Effector memory CD8-positive, alpha-beta T cell (primary cell): ENCODE measurements at regions not wholly inside any gene's neighbourhood (a gene's known extent, or its start where the extent isn't known, plus 50 kb on each side); places are given as distances from the start of the nearest gene placed in this dataset.
A peak's percentile ranks its signal among the peaks of the same experiment; 100 is the strongest.
"Not testable (repeated sequence)": the region's sequence is repeated elsewhere in the genome, so short reads cannot be mapped to it uniquely, and the experiment has no call there.

Source experiments
- ATAC-seq: fragments of 150-1000 bp; cut with Tn5 transposase; replicated peaks from 2 replicates; pipeline ENCODE4 v1.10.0; 2021; ENCODE audit warnings: mild to moderate bottlenecking, moderate library complexity
- DNase-seq, 3 experiments: peaks; one replicate each; pipeline ENCODE4 v3.0.0; 2021
- H3K27ac Mint-ChIP-seq, 2 donors: one replicate each; pipeline ENCODE4 v1.8.0; 2022; ENCODE audit warnings: mild to moderate bottlenecking in 2 of 2, mixed read lengths in 2 of 2, moderate library complexity in 2 of 2
- H3K27me3 Mint-ChIP-seq, 2 donors: one replicate each; pipeline ENCODE4 v1.8.0; 2022; ENCODE audit warnings: mixed read lengths in 2 of 2
- H3K36me3 Mint-ChIP-seq: one replicate; pipeline ENCODE4 v1.8.0; 2022; ENCODE audit warnings: mild to moderate bottlenecking, moderate library complexity, mixed read lengths; ENCODE audit not compliant: insufficient read depth
- H3K4me1 Mint-ChIP-seq, 2 donors: one replicate each; pipeline ENCODE4 v1.8.0; 2022; ENCODE audit warnings: low read depth in 2 of 2, mixed read lengths in 2 of 2
- H3K4me3 Mint-ChIP-seq, 2 donors: one replicate each; pipeline ENCODE4 v1.8.0; 2022; ENCODE audit warnings: mild to moderate bottlenecking in 2 of 2, mixed read lengths in 2 of 2, moderate library complexity in 2 of 2
- H3K9me3 Mint-ChIP-seq, 2 donors: one replicate each; pipeline ENCODE4 v1.8.0; 2022; ENCODE audit warnings: mixed read lengths in 2 of 2

- peaks cover 9 to 15% of the 10 kb centered on the region in 2 donors for H3K4me1 Mint-ChIP-seq
- H3K4me3 Mint-ChIP-seq = no peak overlapping the region
- DNase-seq = no peak
- H3K9me3 Mint-ChIP-seq = no peaks in the 10 kb centered on the region
- no peaks in the 10 kb centered on the region for H3K36me3 Mint-ChIP-seq
- no peaks in the 10 kb centered on the region for H3K27me3 Mint-ChIP-seq
- peak overlapping the region in 1 of 2 donors; percentile 49 for H3K27ac Mint-ChIP-seq
- ATAC-seq = no peak
Measured at GRCh38 chr1:173333581-173333980, 126.5 kb upstream of the TNFSF4 start.

DNA sequence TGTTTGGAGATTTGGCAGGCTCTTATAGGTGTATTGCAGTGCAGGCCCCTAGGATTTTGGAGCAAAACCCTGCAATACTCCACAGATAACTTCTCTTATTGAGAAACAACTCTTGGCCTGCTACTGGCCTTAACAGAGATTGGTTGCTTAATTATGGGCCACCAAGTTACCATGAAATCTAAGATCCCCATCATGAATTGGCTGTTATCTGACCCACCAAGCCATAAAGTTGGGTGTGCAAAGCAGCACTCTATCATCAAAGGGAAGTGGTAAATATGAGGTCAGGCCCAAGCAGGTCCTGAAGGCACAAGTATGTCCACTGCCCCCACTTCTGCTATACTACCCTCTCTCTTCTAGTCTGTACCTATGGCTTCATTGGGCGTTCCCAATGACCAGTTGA is 130.0 kb upstream of the TNFSF4 start:
- ATAC-seq (no peak), DNase-seq (no peak)
- H3K27me3 Mint-ChIP-seq = no peaks in the 10 kb centered on the region
- H3K9me3 Mint-ChIP-seq = no peaks in the 10 kb centered on the region
- no peaks in the 10 kb centered on the region for H3K36me3 Mint-ChIP-seq
- H3K4me3 Mint-ChIP-seq = no peak overlapping the region
- peaks cover under 1 to 4% of the 10 kb centered on the region in 2 donors for H3K4me1 Mint-ChIP-seq
- no peak overlapping the region for H3K27ac Mint-ChIP-seq

- H3K36me3 Mint-ChIP-seq = no peaks in the 10 kb centered on the region
- DNase-seq (no peak), ATAC-seq (no peak)
- H3K27ac Mint-ChIP-seq = no peak overlapping the region
- H3K4me1 Mint-ChIP-seq = no peaks in the 10 kb centered on the region
- H3K4me3 Mint-ChIP-seq = no peak overlapping the region
- no peaks in the 10 kb centered on the region for H3K9me3 Mint-ChIP-seq
- no peaks in the 10 kb centered on the region for H3K27me3 Mint-ChIP-seq
Measured at GRCh38 chr1:173341307-173341706, 134.2 kb upstream of the TNFSF4 start.

GRCh38 chr1:173341971-173342370 is 134.8 kb upstream of the TNFSF4 start:
- DNase-seq = no peak
- Mint-ChIP-seq H3K27me3 (no peaks in the 10 kb centered on the region), H3K36me3 (no peaks in the 10 kb centered on the region), H3K9me3 (no peaks in the 10 kb centered on the region), H3K4me3 (no peak overlapping the region), H3K4me1 (no peaks in the 10 kb centered on the region), H3K27ac (no peak overlapping the region)
- no peak for ATAC-seq

GRCh38 chr1:173342736-173343135 is 134.4 kb upstream of the PRDX6 start:
- H3K27me3 Mint-ChIP-seq = no peaks in the 10 kb centered on the region
- H3K4me1 Mint-ChIP-seq = no peaks in the 10 kb centered on the region
- no peak overlapping the region for H3K4me3 Mint-ChIP-seq
- H3K36me3 Mint-ChIP-seq = no peaks in the 10 kb centered on the region
- no peak for ATAC-seq
- no peaks in the 10 kb centered on the region for H3K9me3 Mint-ChIP-seq
- no peak for DNase-seq
- no peak overlapping the region for H3K27ac Mint-ChIP-seq

- Mint-ChIP-seq H3K36me3 (no peaks in the 10 kb centered on the region), H3K9me3 (no peaks in the 10 kb centered on the region), H3K4me1 (no peaks in the 10 kb centered on the region), H3K27ac (no peak overlapping the region), H3K27me3 (no peaks in the 10 kb centered on the region), H3K4me3 (no peak overlapping the region)
- ATAC-seq (no peak), DNase-seq (no peak)
Measured at GRCh38 chr1:173344034-173344743, 132.9 kb upstream of the PRDX6 start.

GRCh38 chr1:173347282-173347818 is 129.8 kb upstream of the PRDX6 start:
- Mint-ChIP-seq H3K27ac (no peak overlapping the region), H3K27me3 (no peaks in the 10 kb centered on the region), H3K4me1 (no peaks in the 10 kb centered on the region), H3K4me3 (no peak overlapping the region), H3K36me3 (no peaks in the 10 kb centered on the region), H3K9me3 (peaks cover 0 to 8% of the 10 kb centered on the region in 2 donors)
- DNase-seq = no peak
- ATAC-seq = no peak

- H3K27ac Mint-ChIP-seq, H3K4me3 Mint-ChIP-seq, H3K9me3 Mint-ChIP-seq, H3K36me3 Mint-ChIP-seq, ATAC-seq, DNase-seq, H3K27me3 Mint-ChIP-seq: not testable (repeated sequence)
- peaks cover 9 to 19% of the 10 kb centered on the region in 2 donors for H3K4me1 Mint-ChIP-seq
Measured at GRCh38 chr1:173352635-173353034, 124.5 kb upstream of the PRDX6 start.

GRCh38 chr1:173353350-173353749 is 123.8 kb upstream of the PRDX6 start:
- Mint-ChIP-seq H3K36me3 (no peaks in the 10 kb centered on the region), H3K27me3 (no peaks in the 10 kb centered on the region), H3K9me3 (peaks cover 0 to 8% of the 10 kb centered on the region in 2 donors), H3K27ac (no peak overlapping the region), H3K4me3 (no peak overlapping the region), H3K4me1 (peaks cover 9 to 19% of the 10 kb centered on the region in 2 donors)
- no peak for ATAC-seq
- no peak for DNase-seq

GRCh38 chr1:173354937-173355280 is 122.2 kb upstream of the PRDX6 start:
- no peaks in the 10 kb centered on the region for H3K27me3 Mint-ChIP-seq

GRCh38 chr1:173355281-173356031 is 121.7 kb upstream of the PRDX6 start:
- no peaks in the 10 kb centered on the region for H3K27me3 Mint-ChIP-seq
- H3K27ac Mint-ChIP-seq = no peak overlapping the region
- DNase-seq (no peak), ATAC-seq (no peak)
- peaks cover 0 to 8% of the 10 kb centered on the region in 2 donors for H3K9me3 Mint-ChIP-seq
- H3K4me3 Mint-ChIP-seq = peak overlapping the region in 1 of 2 donors; percentile 53
- no peaks in the 10 kb centered on the region for H3K36me3 Mint-ChIP-seq
- H3K4me1 Mint-ChIP-seq = peaks cover 9 to 20% of the 10 kb centered on the region in 2 donors

More at GRCh38 chr1:173354937-173355280, 122.2 kb upstream of the PRDX6 start:
- peak overlapping the region in 1 of 2 donors; percentile 53 for H3K4me3 Mint-ChIP-seq
- no peaks in the 10 kb centered on the region for H3K36me3 Mint-ChIP-seq
- peaks cover 0 to 8% of the 10 kb centered on the region in 2 donors for H3K9me3 Mint-ChIP-seq
- DNase-seq (no peak), ATAC-seq (no peak)
- peaks cover 9 to 19% of the 10 kb centered on the region in 2 donors for H3K4me1 Mint-ChIP-seq
- no peak overlapping the region for H3K27ac Mint-ChIP-seq

DNA sequence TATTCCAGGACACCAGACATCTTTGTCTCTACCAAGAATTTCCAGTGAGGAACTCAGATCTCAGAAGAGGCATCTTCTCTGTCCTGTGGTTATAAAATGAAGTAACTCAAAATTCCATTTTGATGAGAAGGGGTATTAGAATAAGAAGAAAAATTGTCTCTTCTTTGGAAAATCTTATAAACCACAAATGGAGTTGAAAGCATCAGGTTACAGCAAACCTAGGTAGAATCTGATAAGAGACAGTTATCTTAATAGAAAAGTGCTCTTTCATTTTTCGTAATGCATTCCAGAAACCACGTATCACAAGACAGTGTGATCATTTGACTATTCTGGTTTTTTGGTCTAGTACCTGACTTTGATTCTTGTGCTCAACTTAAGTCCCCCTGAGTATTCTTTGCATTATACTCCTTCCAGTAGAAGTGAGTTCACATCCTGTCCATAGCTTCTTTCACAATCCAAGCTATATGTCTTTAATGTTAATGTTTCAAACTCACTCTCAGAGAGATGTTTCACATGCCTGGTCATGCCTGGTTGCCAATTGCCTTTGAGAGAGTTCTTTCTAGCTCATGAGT is 120.9 kb upstream of the PRDX6 start:
- Mint-ChIP-seq H3K27ac (no peak overlapping the region), H3K4me3 (no peak overlapping the region), H3K36me3 (no peaks in the 10 kb centered on the region), H3K4me1 (peaks cover 11 to 26% of the 10 kb centered on the region in 2 donors), H3K27me3 (no peaks in the 10 kb centered on the region), H3K9me3 (peaks cover 0 to 8% of the 10 kb centered on the region in 2 donors)
- ATAC-seq (no peak), DNase-seq (no peak)

DNA sequence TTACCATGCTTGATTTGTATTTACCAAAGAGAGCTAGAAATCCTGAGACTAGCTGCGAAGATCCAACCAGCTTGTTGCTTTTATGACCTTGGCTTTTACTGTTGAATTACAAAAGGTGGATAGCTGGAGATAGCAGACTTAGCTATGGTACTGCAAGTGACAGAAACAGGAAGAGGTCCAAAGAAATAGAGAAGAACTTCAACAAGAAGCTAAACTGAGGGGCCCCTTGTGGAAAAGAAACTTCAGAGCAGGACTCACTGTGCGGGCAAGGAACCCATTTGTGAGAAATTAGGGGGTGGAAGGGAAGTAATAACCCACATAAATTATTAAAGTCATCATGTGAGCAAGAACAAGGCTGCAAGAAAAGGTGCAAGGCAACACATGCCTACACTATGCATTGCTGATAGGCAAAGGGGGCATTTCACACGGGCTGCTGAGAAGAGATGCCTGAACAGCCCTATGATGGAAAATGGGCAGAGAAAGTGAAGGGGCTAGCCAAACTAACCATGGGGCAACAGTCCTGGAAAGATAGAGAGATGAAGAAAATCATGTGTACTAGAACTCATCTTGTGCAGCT is 116.6 kb upstream of the PRDX6 start:
- H3K36me3 Mint-ChIP-seq = no peaks in the 10 kb centered on the region
- DNase-seq = no peak
- no peak for ATAC-seq
- H3K4me3 Mint-ChIP-seq = no peak overlapping the region
- H3K4me1 Mint-ChIP-seq = peaks cover 11 to 17% of the 10 kb centered on the region in 2 donors
- no peaks in the 10 kb centered on the region for H3K27me3 Mint-ChIP-seq
- H3K27ac Mint-ChIP-seq = no peak overlapping the region
- H3K9me3 Mint-ChIP-seq = no peaks in the 10 kb centered on the region
